ENCODE measurements at regions not wholly inside any gene's neighbourhood (a gene's known extent, or its start where the extent isn't known, plus 50 kb on each side); places are given as distances from the start of the nearest gene placed in this dataset.

GRCh38 chr5:159657771-159658170, 258.5 kb upstream of the ADRA1B start:
- no peaks in the 10 kb centered on the region for H3K36me3 ChIP-seq (ENCODE audit: control insufficient read depth in 2 of 2, extremely low read depth in 1 of 2, insufficient read depth in 2 of 2, low read length in 2 of 2)
- no peak for TF ChIP-seq MAX (IDR thresholded peaks at IDR 0.05; ENCODE audit: insufficient read depth, insufficient read length)
- TF ChIP-seq EZH2 (IDR thresholded peaks at IDR 0.05; ENCODE audit: borderline replicate concordance, low read depth, low read length, severe bottlenecking) = no peak
- no peak for TF ChIP-seq CTCF (IDR thresholded peaks at IDR 0.05; ENCODE audit: extremely low read depth in 1 of 2, insufficient read depth in 1 of 2, low read depth in 1 of 2, low read length in 2 of 2)
- no peak for TF ChIP-seq POLR2A (IDR thresholded peaks at IDR 0.05; ENCODE audit: low read depth, low read length)
- TF ChIP-seq POLR2AphosphoS5 (IDR thresholded peaks at IDR 0.05; ENCODE audit: insufficient read depth, low read depth, low read length) = no peak
- TF ChIP-seq FOS (IDR thresholded peaks at IDR 0.05; ENCODE audit: borderline replicate concordance, insufficient read depth, low read length) = no peak
- no peak for TF ChIP-seq JUN (IDR thresholded peaks at IDR 0.05; ENCODE audit: borderline replicate concordance, insufficient read depth, insufficient read length, low read depth)
- TF ChIP-seq MYC (IDR thresholded peaks at IDR 0.05; ENCODE audit: low read depth, low read length) = no peak
- no peak for DNase-seq (ENCODE audit: low read depth, low spot score)
- no peak overlapping the region for H3K4me2 ChIP-seq (ENCODE audit: insufficient read depth, low read length)
- no peak for FAIRE-seq
- CTCF ChIA-PET = no interaction called here
- no peak overlapping the region for H3K9ac ChIP-seq (replicated peaks; ENCODE audit: extremely low read depth, insufficient read depth, low read length)
- no peak overlapping the region for H3K4me3 ChIP-seq (replicated peaks in 1 of 3; ENCODE audit: insufficient read depth in 1 of 3, low read depth in 1 of 3, low read length in 3 of 3)
- no peaks in the 10 kb centered on the region for H3K4me1 ChIP-seq (ENCODE audit: control insufficient read depth, extremely low read depth, insufficient read depth, low read length)
- H4K20me1 ChIP-seq (replicated peaks; ENCODE audit: control insufficient read depth, extremely low read depth, insufficient read depth, low read length) = no peaks in the 10 kb centered on the region
- BruUV-seq (replicated peaks) = no TSS peak
- no peaks in the 10 kb centered on the region for H3K27me3 ChIP-seq (ENCODE audit: control insufficient read depth in 2 of 2, insufficient read depth in 2 of 2, low read length in 2 of 2)
- H3K9me1 ChIP-seq (replicated peaks; ENCODE audit: control insufficient read depth, extremely low read depth, insufficient read depth, low read length) = no peaks in the 10 kb centered on the region
- POLR2A ChIA-PET = no interaction called here
- no peak overlapping the region for H2AFZ ChIP-seq (ENCODE audit: low read depth, low read length)
- no peak overlapping the region for H3K27ac ChIP-seq (ENCODE audit: insufficient read depth, low read depth, low read length)
- no peaks in the 10 kb centered on the region for H3K79me2 ChIP-seq (ENCODE audit: control insufficient read depth, insufficient read depth, low read length)
- dilution Hi-C loops (cut with MboI; ENCODE audit: extremely low pct_ligation_motif_present, low sequenced_read_pairs) = no loop called here
- no peaks in the 10 kb centered on the region for H3K9me3 ChIP-seq (replicated peaks; ENCODE audit: control insufficient read depth, insufficient read depth, low read length)
- intact Hi-C loops (cut with micrococcal nuclease) = no loop called here
